ENCODE measurements at regions not wholly inside any gene's neighbourhood (a gene's known extent, or its start where the extent isn't known, plus 50 kb on each side); places are given as distances from the start of the nearest gene placed in this dataset.
"Not testable (repeated sequence)": the region's sequence is repeated elsewhere in the genome, so short reads cannot be mapped to it uniquely, and the experiment has no call there.

DNA sequence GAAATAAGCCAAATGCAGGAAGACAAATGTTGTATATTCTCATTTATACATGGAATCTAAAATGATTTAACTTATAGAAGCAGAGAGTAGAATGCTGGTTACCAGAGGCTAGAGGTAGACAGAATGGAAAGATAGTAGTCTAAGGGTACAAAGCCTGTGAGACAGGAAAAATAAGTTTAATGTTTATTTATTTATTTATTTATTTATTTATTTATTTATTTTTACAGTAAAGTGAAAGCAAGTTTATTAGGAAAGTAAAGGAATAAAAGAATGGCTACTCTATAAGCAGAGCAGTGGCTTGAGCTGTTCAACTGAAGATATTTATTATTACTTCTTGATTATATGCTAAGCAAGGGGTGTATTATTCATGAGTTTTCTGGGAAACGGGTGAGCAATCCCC, 203.2 kb downstream of the LAS1L start:
- no peak for DNase-seq (ENCODE audit: low read depth)
- H3K4me3 ChIP-seq (ENCODE audit: low read depth, low read length) = no peak overlapping the region

DNA sequence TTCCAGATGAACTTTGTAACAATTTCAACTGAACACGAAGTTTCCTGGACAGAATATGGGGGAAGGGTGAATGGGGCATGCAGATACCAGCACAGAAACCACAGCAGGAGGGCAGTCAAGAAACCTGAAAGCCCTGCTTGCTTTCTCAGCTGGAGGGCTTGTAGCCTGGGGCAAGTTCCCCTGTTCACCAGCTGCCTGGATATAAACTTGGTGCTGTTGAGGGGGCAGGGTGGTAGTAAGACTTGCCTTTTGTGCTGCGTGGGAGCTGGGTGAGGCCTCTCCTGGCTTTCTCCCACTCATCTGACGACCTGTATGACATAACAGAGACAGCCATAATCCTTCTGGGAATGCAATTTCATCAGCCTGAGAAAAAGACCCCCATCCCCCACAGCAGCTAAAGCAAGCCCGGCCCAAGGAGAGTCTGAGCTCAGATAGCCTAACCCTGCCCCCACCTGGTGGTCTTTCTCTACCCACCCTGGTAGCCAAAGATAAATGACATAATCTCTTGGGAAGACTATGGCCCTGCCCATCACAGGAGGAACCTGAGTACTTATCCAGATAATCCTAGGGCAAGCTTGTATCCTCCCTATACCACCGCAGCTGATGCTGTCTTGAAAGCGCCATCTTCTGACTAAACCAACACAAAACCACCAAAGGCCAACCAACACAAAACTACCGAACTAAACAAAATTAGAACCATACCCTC, 234.3 kb downstream of the LAS1L start:
- DNase-seq (ENCODE audit: low read depth) = no peak
- no peak overlapping the region for H3K4me3 ChIP-seq (ENCODE audit: low read depth, low read length)

DNA sequence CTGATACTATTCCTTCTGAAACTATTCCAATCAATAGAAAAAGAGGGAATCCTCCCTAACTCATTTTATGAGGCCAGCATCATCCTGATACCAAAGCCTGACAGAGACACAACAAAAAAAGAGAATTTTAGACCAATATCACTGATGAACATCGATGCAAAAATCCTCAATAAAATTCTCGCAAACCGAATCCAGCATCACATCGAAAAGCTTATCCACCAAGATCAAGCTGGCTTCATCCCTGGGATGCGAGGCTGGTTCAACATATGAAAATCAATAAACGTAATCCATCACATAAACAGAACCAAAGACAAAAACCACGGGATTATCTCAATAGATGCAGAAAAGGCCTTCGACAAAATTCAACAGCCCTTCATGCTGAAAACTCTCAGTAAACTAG, 251.7 kb downstream of the LAS1L start:
- not testable (repeated sequence) for H3K4me3 ChIP-seq (ENCODE audit: low read depth, low read length); DNase-seq (ENCODE audit: low read depth)

DNA sequence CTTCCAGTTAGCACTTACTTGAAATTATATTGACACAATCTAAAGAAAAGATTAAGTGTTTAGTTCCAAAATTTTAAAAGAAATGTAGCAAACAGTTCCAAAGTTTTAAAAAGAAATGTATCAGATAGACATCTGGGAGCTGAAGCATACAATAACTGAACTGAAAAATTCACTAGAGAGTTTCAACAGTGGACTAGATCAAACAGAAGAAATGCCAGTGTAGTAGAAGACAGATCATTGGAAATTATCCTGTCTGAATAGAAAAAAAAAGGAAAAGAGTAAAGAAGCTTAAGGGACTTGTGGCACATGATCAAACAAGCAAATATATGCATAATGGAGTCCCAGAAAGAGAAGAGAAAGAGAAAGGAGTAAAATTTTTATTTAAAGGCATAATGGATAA, 261.4 kb downstream of the LAS1L start:
- H3K4me3 ChIP-seq (ENCODE audit: low read depth, low read length) = no peak overlapping the region
- no peak for DNase-seq (ENCODE audit: low read depth)

DNA sequence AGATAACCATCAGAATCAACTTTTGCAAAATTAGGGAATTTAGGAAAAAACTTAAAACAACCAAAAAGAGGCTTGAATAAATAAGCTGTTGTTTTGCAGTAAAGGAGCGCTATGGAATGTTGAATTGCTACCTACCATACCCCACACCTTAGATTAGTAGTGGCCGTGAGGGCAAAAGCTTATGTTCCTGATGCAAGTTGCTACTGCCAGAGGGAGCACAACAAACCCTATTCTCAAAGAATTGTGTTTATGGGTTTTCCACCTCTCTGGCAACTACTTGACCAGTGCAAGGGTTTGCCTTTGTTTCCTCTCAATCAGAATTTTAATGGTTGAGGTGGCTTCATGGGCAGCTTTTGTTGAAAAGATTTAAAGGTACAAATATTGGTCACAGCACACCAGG, 268.1 kb downstream of the LAS1L start:
- DNase-seq (ENCODE audit: low read depth) = no peak

DNA sequence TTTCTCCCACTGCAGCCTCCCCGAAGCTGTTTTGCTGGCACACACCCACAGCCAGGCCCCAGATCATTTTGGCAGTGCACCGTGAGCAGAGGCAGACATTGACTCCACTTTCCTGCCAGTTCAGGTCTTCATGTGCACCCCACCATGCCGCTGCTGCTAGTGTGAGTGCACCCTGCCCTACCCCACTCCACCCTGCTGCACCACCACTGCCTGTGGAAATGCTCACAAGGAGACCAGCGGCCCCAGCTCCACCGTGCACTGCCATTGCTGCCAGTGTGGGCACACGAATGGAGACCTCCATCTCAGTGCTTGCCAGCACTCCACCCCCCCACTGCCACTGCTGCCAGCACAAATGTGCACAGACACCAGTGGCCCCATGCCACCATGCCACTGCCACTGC, 277.6 kb upstream of the ZC4H2 start:
- DNase-seq (ENCODE audit: low read depth) = no peak
- no peak overlapping the region for H3K4me3 ChIP-seq (ENCODE audit: low read depth, low read length)

More for the DNA sequence above, 268.1 kb downstream of the LAS1L start:
- H3K4me3 ChIP-seq (ENCODE audit: low read depth, low read length) = no peak overlapping the region

DNA sequence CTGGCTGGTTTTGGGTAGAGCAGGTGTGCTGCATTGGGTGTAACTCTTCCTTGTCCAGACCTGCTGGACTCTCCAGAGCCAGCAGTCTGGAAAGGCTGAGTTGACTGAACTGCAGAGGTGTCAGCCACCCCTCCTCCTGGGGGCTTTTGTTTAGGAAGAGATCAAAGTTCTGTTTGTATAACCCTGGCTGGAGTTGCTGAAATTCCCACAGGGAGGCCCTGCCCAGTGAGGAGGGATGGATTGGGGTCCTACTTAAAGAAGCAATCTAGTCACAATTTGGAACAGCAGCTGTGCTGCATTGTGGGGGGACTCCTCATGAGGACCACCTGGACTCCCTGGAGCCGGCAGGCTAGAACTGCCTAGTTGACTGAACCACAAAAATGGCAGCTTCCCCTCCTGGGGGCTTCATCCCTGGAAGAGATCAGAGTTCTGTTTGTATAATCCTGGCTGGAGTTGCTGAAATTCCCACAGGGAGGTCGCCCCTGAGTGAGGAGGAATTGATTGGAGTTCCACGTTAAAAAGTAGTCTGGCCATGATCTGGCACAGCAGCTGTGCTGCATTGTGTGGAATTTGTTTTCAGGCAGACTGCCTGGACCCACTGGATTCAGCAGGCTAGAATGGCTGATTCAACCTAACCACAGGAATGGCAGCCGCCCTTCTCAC, 264.9 kb upstream of the ZC4H2 start:
- no peak for DNase-seq (ENCODE audit: low read depth)
- H3K4me3 ChIP-seq (ENCODE audit: low read depth, low read length) = no peak overlapping the region

DNA sequence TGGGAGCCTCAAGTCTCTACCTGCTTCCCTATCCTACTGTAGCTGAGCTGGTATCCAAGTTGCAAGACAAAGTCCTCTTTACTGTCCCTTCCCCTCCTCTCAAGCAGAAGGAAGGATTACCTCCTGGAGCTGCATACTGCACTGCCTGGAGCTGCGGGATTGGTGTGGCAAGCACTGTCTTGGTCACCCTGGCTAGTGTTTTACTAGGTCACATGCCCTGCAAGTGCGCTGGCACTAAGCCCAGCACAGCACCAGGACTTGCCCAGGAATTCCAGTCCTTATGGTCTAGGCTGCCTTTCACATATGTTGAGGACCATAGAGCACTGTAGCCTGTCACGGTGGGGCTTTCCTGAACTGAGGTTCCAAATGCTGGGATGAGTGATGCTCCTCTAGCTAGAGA, 227.3 kb upstream of the ZC4H2 start:
- H3K4me3 ChIP-seq (ENCODE audit: low read depth, low read length) = no peak overlapping the region
- DNase-seq (ENCODE audit: low read depth) = no peak

DNA sequence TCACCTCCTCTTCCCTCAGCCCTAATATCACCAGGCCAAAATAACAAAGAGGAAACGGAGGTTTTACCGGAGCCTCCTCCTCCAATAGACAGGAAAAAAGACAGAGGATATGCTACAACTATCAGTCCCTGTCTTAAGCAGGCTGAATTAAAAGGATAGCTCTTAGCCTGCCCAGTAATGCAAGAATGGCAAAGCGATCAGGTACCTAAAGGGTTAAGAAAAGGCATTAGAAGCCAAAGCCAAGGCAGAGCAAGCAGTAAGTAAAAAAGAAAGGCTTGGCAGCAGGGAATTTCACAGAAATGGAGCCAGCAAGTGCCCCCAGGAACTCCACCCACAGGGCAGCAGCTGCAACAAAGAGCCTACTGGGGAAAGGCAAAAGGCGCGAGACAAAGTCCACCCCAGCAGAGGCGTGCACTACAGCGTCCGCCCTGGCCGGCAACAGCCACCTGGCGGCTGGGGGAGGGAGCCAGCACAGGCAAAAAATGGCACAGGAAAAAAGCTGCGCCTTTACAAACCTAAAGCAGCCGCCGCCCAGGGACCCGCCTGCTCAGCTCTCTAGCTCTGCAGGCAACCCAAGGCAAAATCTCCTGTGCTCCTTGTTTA, 220.6 kb upstream of the ZC4H2 start:
- H3K4me3 ChIP-seq (ENCODE audit: low read depth, low read length) = no peak overlapping the region

DNA sequence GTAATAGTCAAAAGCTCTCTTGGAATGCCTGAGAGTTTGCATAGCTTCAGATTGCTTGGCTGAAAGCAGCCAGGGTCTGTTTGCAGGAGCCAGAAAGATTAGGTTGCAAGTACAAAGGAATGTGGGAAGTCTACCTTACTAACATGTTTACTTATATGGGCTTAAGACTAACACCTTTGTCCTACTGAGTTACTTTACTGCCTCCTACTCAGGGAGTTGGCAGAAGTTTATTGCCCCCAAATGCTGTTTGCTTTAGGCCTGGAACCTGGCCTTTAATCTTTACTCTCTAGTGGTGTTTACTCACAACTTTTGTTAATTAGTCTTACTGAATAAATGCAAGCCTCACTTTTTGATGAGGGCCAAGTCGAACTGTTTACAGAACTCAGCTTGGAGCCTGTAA, 219.4 kb upstream of the ZC4H2 start:
- no peak for DNase-seq (ENCODE audit: low read depth)

More for the DNA sequence above, 220.6 kb upstream of the ZC4H2 start:
- DNase-seq (ENCODE audit: low read depth) = no peak

DNA sequence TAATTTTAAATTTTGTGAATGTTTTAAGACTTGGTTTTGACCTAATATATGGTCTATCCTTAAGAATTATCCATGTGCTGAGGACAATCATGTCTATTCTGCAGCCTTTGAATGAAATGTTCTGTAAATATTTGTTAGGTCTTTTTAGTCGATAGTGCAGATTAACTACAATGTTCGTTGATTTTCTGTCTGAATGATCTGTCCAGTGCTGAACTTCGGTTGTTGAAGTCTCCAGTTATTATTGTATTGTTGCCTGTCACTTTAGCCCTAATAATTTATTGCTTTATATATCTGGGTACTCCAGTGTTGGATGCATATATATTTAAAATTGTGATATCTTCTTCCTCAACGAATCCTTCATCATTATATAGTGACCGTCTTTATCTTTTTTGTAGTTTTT, 218.3 kb upstream of the ZC4H2 start:
- no peak for DNase-seq (ENCODE audit: low read depth)
- H3K4me3 ChIP-seq (ENCODE audit: low read depth, low read length) = no peak overlapping the region

More for the DNA sequence above, 219.4 kb upstream of the ZC4H2 start:
- H3K4me3 ChIP-seq (ENCODE audit: low read depth, low read length) = no peak overlapping the region

DNA sequence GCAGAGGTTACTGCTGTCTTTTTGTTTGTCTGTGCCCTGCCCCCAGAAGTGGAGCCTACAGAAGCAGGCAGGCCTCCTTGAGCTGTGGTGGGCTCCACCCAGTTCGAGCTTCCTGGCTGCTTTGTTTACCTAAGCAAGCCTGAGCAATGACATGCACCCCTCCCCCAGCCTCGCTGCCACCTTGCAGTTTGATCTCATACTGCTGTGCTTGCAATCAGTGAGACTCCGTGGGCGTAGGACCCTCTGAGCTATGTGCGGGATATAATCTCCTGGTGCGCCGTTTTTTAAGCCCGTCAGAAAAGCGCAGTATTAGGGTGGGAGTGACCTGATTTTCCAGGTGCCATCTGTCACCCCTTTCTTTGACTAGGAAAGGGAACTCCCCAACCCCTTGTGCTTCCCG, 187.1 kb upstream of the ZC4H2 start:
- not testable (repeated sequence) for H3K4me3 ChIP-seq (ENCODE audit: low read depth, low read length); DNase-seq (ENCODE audit: low read depth)

DNA sequence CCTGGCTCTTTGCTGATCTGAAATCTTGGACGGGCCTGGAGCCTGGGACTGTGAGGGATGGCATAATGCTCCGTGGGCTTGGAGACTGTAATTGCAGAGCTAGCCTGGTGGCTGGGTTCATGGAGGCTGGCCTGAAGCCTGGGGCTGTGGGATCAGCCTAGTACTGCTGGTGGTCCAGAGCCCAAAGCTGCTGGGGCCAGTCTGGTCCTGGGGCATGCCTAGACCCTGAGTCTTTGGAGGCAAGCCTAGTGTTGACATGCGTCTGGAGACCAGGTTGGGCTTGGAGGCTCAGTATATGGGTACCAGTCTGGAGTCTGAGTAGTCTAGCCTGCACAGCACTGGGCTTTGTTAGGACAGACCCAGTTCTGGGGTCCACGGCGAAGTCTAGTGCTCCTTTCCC, 172.0 kb upstream of the ZC4H2 start:
- DNase-seq (ENCODE audit: low read depth) = no peak
- H3K4me3 ChIP-seq (ENCODE audit: low read depth, low read length) = no peak overlapping the region

DNA sequence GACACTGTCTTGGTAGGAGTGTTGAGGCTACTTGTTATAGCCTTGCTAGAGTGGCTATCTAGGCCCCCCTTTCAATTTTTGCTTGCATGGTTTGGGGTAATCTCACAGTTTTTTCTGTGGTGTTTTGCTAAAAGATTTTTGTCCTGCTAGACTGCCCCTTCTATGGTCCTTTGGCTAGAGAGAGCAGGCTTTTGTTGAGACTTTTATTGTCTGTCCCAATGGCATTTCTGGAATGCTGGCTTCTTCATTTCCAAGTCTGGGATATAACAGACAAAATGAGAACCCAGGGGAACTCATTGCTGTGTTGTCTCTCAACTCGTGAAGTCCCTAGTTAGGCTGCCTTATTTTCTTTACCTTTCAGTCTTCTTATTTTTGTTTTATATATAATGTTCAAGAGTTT, 160.2 kb upstream of the ZC4H2 start:
- no peak overlapping the region for H3K4me3 ChIP-seq (ENCODE audit: low read depth, low read length)
- no peak for DNase-seq (ENCODE audit: low read depth)

DNA sequence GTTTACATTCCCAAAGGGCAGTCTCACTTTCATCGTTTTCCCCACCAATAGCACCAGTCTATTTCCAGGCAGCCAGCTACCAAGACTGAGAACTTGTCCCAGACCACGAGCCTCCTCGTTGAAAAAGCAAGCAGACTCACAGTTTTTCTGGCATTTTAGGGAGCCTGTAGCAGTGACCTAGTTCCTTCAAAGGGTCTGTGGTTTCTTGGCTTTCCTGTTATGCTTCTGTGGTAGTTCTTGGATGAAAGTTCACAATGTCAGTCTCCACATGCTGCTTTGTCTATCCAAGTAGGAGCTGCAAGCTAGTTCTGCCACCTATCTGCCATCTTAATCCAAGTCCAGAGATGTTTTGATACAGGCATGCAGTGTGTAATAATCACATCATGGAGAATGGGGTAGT, 151.6 kb upstream of the ZC4H2 start:
- H3K4me3 ChIP-seq (ENCODE audit: low read depth, low read length) = no peak overlapping the region
- no peak for DNase-seq (ENCODE audit: low read depth)

DNA sequence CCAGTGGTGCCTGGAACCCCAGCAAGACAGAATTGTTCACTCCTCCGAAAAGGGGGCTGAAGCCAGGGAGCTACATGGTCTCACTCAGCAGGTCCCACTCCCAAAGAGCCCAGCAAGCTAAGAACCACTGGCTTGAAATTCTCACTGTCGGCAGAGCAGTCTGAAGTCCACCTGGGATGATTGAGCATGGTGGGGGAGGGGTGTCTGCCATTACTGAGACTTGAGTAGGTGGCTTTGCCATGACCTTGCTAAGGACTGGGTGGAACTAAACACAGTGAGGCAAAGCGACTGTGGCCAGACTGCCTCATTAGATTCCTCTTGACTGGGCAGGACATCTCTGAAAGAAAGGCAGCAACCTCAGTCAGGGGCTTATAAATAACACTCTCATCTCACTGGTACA, 122.6 kb upstream of the ZC4H2 start:
- no peak for DNase-seq (ENCODE audit: low read depth)
- no peak overlapping the region for H3K4me3 ChIP-seq (ENCODE audit: low read depth, low read length)

DNA sequence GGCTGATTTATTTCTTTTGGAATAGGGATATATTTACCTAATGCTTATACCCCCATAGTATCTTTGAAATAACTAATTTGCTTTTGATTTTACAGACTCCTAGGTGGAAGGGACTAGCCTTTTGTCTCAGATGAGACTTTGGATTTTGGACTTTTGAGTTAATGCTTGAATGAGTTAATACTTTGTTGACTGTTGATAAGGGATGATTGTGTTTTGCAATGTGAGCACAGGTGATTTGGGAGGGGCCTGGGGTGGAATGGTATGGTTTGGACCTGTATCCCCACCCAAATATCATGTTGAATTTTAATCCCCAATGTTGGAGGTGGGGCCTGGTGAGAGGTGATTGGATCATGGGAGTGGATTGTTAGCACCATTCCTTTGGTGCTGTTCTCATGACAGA, 117.4 kb upstream of the ZC4H2 start:
- no peak overlapping the region for H3K4me3 ChIP-seq (ENCODE audit: low read depth, low read length)
- DNase-seq (ENCODE audit: low read depth) = no peak

DNA sequence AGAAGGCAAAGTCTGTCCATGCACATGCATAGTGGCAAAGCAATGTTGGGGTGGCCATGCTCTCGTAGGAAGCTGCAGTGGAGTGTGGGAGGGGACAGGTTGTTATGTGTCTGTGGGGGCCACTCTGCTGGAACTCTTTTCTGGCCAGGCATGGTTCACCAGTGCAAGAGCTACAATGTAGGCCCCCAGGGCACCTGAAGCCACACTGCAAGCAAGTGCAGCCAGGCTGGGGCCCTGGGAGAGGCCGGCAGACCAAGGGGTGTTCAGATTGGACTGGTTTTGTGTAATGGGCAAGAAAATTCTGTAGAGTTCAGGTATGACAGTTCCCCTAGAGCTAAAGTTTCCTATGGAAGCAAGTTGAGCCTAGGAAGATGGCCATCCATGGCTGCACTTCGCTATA, 97.0 kb upstream of the ZC4H2 start:
- DNase-seq (ENCODE audit: low read depth) = no peak
- H3K4me3 ChIP-seq (ENCODE audit: low read depth, low read length) = no peak overlapping the region

DNA sequence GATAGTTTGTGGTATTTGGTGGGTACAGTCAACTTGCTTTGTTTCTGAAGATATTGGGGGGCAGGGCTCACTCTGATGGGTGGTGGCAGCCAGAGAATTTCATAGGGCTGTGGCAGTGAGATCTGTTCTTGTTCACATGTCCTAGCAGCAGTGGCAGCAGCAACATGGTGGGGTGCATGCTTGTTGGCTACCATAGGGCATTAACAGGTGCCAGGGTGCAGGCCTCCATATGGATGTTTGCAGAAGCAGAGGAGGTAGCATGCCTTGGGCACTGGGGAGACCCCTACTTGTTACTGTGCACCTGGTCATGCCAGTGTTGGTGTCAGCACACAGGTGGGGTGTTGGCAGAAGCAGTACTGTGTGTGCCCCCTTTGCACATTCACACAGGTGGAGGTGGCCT, 96.3 kb upstream of the ZC4H2 start:
- no peak overlapping the region for H3K4me3 ChIP-seq (ENCODE audit: low read depth, low read length)

DNA sequence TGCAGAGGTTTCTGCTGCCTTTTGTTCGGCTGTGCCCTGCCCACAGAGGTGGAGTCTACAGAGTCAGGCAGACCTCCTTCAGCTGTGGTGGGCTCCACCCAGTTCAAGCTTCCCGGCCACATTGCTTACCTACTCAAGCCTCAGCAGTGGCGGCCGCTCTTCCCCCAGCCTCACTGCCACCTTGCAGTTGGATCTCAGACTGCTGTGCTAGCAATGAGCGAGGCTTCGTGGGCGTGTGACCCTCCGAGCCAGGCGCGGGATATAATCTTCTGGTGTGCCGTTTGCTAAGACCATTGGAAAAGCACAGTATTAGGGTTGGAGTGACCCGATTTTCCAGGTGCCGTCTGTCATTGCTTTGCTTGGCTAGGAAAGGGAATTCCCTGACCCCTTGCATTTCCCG, 82.4 kb upstream of the ZC4H2 start:
- DNase-seq (ENCODE audit: low read depth); H3K4me3 ChIP-seq (ENCODE audit: low read depth, low read length): not testable (repeated sequence)

More for the DNA sequence above, 96.3 kb upstream of the ZC4H2 start:
- no peak for DNase-seq (ENCODE audit: low read depth)

DNA sequence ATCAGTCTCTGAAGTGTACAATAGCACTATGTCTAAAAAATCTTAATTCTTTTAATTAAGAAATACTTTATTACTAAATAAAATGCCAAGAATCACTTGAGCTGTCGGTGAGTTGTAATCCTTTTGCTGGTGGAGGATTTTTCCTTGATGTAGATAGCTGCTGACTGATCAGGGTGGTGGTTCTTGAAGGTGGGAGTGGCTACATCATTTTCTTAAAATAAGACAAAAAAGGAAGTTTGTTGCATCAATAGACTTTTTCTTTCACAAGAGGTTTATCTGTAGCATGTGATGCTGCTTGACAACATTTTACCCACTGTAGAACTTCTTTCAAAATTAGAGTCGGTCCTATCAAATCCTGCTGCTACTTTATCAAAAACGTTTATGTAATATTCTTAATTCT, 68.8 kb upstream of the ZC4H2 start:
- no peak overlapping the region for H3K4me3 ChIP-seq (ENCODE audit: low read depth, low read length)
- DNase-seq (ENCODE audit: low read depth) = no peak

Data from skeletal muscle cell (primary cell).